C4-2B (cell line): ENCODE measurements at regions not wholly inside any gene's neighbourhood (a gene's known extent, or its start where the extent isn't known, plus 50 kb on each side); places are given as distances from the start of the nearest gene placed in this dataset.

Source experiments
- H3K27ac ChIP-seq: fragments of 450-650 bp; 2 replicates; pipeline ENCODE4 v1.5.1; 2017
- ZFX ChIP-seq: fragments of 450-650 bp; IDR thresholded peaks from 2 replicates; pipeline ENCODE4 v1.6.1; 2017
- TF ChIP-seq, protein P1 (sequence below): fragments of 450-650 bp; conservative IDR thresholded peaks from 2 replicates; pipeline ENCODE4 v1.5.1; 2017; ENCODE audit warnings: mild to moderate bottlenecking

DNA sequence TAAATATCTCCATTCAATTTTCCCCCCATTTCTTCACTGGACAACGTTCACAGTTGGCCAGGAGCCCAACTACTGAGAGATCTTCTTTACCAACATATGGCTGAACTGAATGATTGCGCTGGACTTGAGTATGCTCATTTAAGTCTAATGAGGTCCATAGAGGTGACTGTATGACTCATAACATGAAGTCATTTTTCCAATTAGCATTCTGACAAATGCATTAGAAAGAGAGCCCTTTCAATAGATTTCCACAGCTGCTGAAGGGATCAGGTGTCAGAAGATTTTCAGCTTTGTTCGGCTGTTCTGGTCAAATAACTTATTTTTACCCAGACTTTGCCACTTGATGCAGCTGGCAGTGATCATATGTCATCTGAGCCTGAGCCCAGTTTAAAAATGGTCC is 438.0 kb downstream of the ETV1 start:
- H3K27ac ChIP-seq, result no peak overlapping the region
- TF ChIP-seq ZFX, result no peak
- TF ChIP-seq, protein P1, sequence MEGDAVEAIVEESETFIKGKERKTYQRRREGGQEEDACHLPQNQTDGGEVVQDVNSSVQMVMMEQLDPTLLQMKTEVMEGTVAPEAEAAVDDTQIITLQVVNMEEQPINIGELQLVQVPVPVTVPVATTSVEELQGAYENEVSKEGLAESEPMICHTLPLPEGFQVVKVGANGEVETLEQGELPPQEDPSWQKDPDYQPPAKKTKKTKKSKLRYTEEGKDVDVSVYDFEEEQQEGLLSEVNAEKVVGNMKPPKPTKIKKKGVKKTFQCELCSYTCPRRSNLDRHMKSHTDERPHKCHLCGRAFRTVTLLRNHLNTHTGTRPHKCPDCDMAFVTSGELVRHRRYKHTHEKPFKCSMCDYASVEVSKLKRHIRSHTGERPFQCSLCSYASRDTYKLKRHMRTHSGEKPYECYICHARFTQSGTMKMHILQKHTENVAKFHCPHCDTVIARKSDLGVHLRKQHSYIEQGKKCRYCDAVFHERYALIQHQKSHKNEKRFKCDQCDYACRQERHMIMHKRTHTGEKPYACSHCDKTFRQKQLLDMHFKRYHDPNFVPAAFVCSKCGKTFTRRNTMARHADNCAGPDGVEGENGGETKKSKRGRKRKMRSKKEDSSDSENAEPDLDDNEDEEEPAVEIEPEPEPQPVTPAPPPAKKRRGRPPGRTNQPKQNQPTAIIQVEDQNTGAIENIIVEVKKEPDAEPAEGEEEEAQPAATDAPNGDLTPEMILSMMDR, result no peak

GRCh38 chr7:13560441-13560840 is 429.0 kb downstream of the ETV1 start:
- no peak overlapping the region for H3K27ac ChIP-seq
- no peak for TF ChIP-seq ZFX
- TF ChIP-seq, protein P1, result no peak

DNA sequence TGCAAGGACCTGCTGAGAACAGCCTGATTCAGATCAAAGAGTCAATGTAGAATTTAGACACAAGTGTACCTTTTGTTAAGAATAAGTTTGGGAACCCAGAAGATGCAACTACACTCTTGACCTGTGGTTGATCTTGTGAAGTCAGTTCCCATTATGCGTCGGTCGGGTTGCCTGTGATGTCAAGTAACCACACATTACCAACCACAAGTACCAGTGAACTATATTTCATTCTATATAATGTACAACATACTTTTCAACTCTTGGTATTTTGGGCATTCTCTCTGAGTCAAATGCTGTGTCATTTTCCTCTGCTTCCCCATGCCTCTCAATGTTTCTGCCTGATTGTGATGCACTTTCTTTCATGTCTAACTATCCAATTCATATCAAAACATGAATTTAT is 426.2 kb downstream of the ETV1 start:
- TF ChIP-seq ZFX, result no peak
- TF ChIP-seq, protein P1, result no peak
- H3K27ac ChIP-seq, result no peak overlapping the region

DNA sequence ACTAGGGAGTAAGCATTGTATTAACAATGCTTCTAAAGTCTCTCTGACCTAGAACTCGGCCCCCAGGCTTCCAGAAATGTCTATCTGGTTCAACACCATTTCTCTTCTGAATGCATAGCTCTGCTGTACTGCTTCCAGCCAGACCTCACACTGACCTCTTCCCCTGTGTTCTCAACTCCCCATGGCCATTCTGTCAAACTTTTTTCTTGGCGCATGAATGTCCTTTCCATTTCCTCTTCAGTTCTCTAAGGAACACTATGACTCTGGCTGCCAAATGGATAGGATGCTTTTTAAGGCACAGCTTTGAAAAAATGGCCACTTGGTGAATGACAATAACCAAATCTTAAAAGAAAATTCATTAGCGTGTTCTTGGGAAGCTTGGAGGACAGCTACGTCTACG is 425.8 kb downstream of the ETV1 start:
- no peak overlapping the region for H3K27ac ChIP-seq
- TF ChIP-seq, protein P1, result no peak
- TF ChIP-seq ZFX, result no peak

- H3K27ac ChIP-seq, result no peak overlapping the region
- no peak for TF ChIP-seq ZFX
- TF ChIP-seq, protein P1, result no peak
Observed at GRCh38 chr7:13577566-13578145, 411.8 kb downstream of the ETV1 start.

- H3K27ac ChIP-seq, result no peak overlapping the region
- TF ChIP-seq, protein P1, result no peak
- no peak for TF ChIP-seq ZFX
Observed at GRCh38 chr7:13578294-13578693, 411.2 kb downstream of the ETV1 start.

DNA sequence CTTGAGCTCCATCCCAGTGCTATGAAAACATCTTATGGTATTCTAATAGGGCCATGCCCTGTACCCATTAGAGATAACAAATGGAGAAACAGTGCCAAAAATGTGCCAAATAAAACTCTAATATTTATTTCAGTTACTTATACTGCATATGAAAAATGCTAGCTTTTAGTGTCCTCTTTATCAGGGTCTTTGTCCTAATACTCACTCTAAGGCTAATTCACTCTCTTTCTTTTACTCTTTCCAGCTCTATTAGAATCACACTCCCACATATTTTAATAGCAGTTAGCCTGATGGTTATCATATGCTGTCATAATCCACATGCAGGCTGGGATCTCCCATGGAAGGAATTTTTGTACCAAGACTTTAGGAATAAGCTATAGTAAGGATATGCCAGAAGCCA is 408.4 kb downstream of the ETV1 start:
- H3K27ac ChIP-seq, result no peak overlapping the region
- TF ChIP-seq, protein P1, result no peak
- TF ChIP-seq ZFX, result no peak
